22Rv1 (cell line): ENCODE measurements at regions not wholly inside any gene's neighbourhood (a gene's known extent, or its start where the extent isn't known, plus 50 kb on each side); places are given as distances from the start of the nearest gene placed in this dataset.

Source experiments
- ZFX ChIP-seq: fragments of 450-650 bp; IDR thresholded peaks from 2 replicates; pipeline ENCODE4 v1.6.1; 2017; ENCODE audit warnings: antibody characterized with exemption, borderline replicate concordance
- TF ChIP-seq, protein P1 (sequence below): fragments of 450-650 bp; IDR thresholded peaks from 2 replicates; pipeline ENCODE4 v1.5.1; 2017; ENCODE audit warnings: mild to moderate bottlenecking

DNA sequence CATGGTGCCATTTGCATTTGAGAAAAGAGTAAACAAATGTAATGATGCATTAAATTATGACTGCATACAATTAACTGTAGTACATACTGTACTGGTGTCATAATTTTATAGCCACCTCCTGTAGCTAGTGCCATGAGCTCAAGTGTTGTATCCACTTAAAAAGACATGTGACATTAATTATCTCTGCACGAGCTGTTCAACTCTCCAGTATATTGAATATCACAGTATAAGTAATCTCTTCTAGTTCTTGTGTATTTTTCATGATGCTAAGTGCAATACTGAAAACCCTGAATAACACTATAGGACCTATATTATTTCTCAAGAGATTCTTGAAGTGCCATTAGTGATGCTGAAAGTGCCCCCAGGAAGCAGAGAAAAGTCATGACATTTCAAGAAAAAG lies 387.3 kb downstream of the PCDH17 start:
- TF ChIP-seq, protein P1, sequence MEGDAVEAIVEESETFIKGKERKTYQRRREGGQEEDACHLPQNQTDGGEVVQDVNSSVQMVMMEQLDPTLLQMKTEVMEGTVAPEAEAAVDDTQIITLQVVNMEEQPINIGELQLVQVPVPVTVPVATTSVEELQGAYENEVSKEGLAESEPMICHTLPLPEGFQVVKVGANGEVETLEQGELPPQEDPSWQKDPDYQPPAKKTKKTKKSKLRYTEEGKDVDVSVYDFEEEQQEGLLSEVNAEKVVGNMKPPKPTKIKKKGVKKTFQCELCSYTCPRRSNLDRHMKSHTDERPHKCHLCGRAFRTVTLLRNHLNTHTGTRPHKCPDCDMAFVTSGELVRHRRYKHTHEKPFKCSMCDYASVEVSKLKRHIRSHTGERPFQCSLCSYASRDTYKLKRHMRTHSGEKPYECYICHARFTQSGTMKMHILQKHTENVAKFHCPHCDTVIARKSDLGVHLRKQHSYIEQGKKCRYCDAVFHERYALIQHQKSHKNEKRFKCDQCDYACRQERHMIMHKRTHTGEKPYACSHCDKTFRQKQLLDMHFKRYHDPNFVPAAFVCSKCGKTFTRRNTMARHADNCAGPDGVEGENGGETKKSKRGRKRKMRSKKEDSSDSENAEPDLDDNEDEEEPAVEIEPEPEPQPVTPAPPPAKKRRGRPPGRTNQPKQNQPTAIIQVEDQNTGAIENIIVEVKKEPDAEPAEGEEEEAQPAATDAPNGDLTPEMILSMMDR = no peak
- TF ChIP-seq ZFX = no peak
